ENCODE measurements at regions not wholly inside any gene's neighbourhood (a gene's known extent, or its start where the extent isn't known, plus 50 kb on each side); places are given as distances from the start of the nearest gene placed in this dataset.
A peak's percentile ranks its signal among the peaks of the same experiment; 100 is the strongest.
"Not testable (repeated sequence)": the region's sequence is repeated elsewhere in the genome, so short reads cannot be mapped to it uniquely, and the experiment has no call there.

- no CpG with 5 or more reads among the region's 6 CpGs for WGBS, 2 experiments (ENCODE audit: extremely low coverage in 2 of 2, insufficient read length in 1 of 2)
- H3K18ac ChIP-seq (ENCODE audit: low read depth, low read length); H3K4me3 ChIP-seq (ENCODE audit: insufficient read depth, low read depth, low read length); H4K8ac ChIP-seq (ENCODE audit: low read depth in 2 of 2, low read length in 2 of 2); H3K36me3 ChIP-seq (ENCODE audit: control insufficient read depth, insufficient read depth, low read length); dilution Hi-C loops (cut with HindIII; ENCODE audit: low sequenced_read_pairs, unreplicated experiment); H4K20me1 ChIP-seq (ENCODE audit: insufficient read depth, low read length); H3K9ac ChIP-seq (ENCODE audit: low read depth, low read length); H3K79me1 ChIP-seq (ENCODE audit: low read depth in 1 of 2, low read length in 2 of 2); H3K27me3 ChIP-seq (ENCODE audit: control insufficient read depth, insufficient read depth, low read length); H3K14ac ChIP-seq (replicated peaks; ENCODE audit: low read depth, low read length); H3K4ac ChIP-seq (ENCODE audit: low read depth, low read length); H2AK9ac ChIP-seq (replicated peaks; ENCODE audit: low read depth, low read length, poor library complexity); H3K9me3 ChIP-seq (ENCODE audit: control insufficient read depth, insufficient read depth, low read length); H3K9me1 ChIP-seq (ENCODE audit: insufficient read depth, low read length); CTCF ChIA-PET; H2BK5ac ChIP-seq (ENCODE audit: low read depth, low read length, poor library complexity, severe bottlenecking); H3K4me1 ChIP-seq (ENCODE audit: control insufficient read depth, insufficient read depth, low read length); H2BK120ac ChIP-seq (ENCODE audit: low read depth, low read length); H2BK15ac ChIP-seq (ENCODE audit: low read depth, low read length); H3K23ac ChIP-seq (ENCODE audit: low read depth, low read length); H2AFZ ChIP-seq (replicated peaks; ENCODE audit: low read length, poor library complexity); H2BK20ac ChIP-seq (ENCODE audit: low read depth, low read length); H3K27ac ChIP-seq (ENCODE audit: insufficient read depth, low read length); H2AK5ac ChIP-seq (ENCODE audit: low read depth, low read length); BruUV-seq (replicated peaks); H4K5ac ChIP-seq (ENCODE audit: low read depth, low read length); H4K91ac ChIP-seq (ENCODE audit: insufficient read depth, low read depth, low read length); H3K56ac ChIP-seq (ENCODE audit: extremely low read depth, insufficient read depth, low read length); H3K4me2 ChIP-seq (ENCODE audit: low read depth, low read length); intact Hi-C loops (cut with micrococcal nuclease); POLR2A ChIA-PET (ENCODE audit: unreplicated experiment): not testable (repeated sequence)
- ATAC-seq (ENCODE audit: low read depth) = peak; percentile 62; the same call in 1 of the 2 replicates
- peak; percentile 38 for DNase-seq
- peak; percentile 45 for TF ChIP-seq CTCF (conservative IDR thresholded peaks at IDR 0.05; ENCODE audit: low read depth, low read length)
- peak; percentile 55 for TF ChIP-seq RAD21 (IDR thresholded peaks at IDR 0.05; ENCODE audit: low read length)
- peak; percentile 32; the same call in 1 of the 2 replicates for TF ChIP-seq SMC3 (IDR thresholded peaks at IDR 0.05; ENCODE audit: low read depth, low read length)
- in situ Hi-C loops (cut with MboI; ENCODE audit: low sequenced_read_pairs) = loop anchor here (25.0 kb wide), 1 partner anchor 132 kb away; no protein-coding TSS in a partner anchor
Observed at GRCh38 chr12:9468998-9469397, 138.7 kb downstream of the KLRB1 start.

- H2BK20ac ChIP-seq (ENCODE audit: low read depth, low read length); H3K4me1 ChIP-seq (ENCODE audit: control insufficient read depth, insufficient read depth, low read length); H2AK5ac ChIP-seq (ENCODE audit: low read depth, low read length); H3K9me3 ChIP-seq (ENCODE audit: control insufficient read depth, insufficient read depth, low read length); H3K27ac ChIP-seq (ENCODE audit: insufficient read depth, low read length); H3K79me1 ChIP-seq (ENCODE audit: low read depth in 1 of 2, low read length in 2 of 2); H3K36me3 ChIP-seq (ENCODE audit: control insufficient read depth, insufficient read depth, low read length); H3K9ac ChIP-seq (ENCODE audit: low read depth, low read length); H4K20me1 ChIP-seq (ENCODE audit: insufficient read depth, low read length); dilution Hi-C loops (cut with HindIII; ENCODE audit: low sequenced_read_pairs, unreplicated experiment); H2BK120ac ChIP-seq (ENCODE audit: low read depth, low read length); H3K4me3 ChIP-seq (ENCODE audit: insufficient read depth, low read depth, low read length); H3K18ac ChIP-seq (ENCODE audit: low read depth, low read length); DNase-seq; H3K56ac ChIP-seq (ENCODE audit: extremely low read depth, insufficient read depth, low read length); H3K14ac ChIP-seq (replicated peaks; ENCODE audit: low read depth, low read length); H3K23ac ChIP-seq (ENCODE audit: low read depth, low read length); H4K8ac ChIP-seq (ENCODE audit: low read depth in 2 of 2, low read length in 2 of 2); H3K27me3 ChIP-seq (ENCODE audit: control insufficient read depth, insufficient read depth, low read length); H3K4ac ChIP-seq (ENCODE audit: low read depth, low read length); H2BK5ac ChIP-seq (ENCODE audit: low read depth, low read length, poor library complexity, severe bottlenecking); H2BK15ac ChIP-seq (ENCODE audit: low read depth, low read length); POLR2A ChIA-PET (ENCODE audit: unreplicated experiment); H4K5ac ChIP-seq (ENCODE audit: low read depth, low read length); H3K4me2 ChIP-seq (ENCODE audit: low read depth, low read length); H2AK9ac ChIP-seq (replicated peaks; ENCODE audit: low read depth, low read length, poor library complexity); BruUV-seq (replicated peaks); intact Hi-C loops (cut with micrococcal nuclease); H3K9me1 ChIP-seq (ENCODE audit: insufficient read depth, low read length); H2AFZ ChIP-seq (replicated peaks; ENCODE audit: low read length, poor library complexity); H4K91ac ChIP-seq (ENCODE audit: insufficient read depth, low read depth, low read length): not testable (repeated sequence)
- ATAC-seq (ENCODE audit: low read depth) = 0 out of 2 replicates have a peak, but pooled peaks have one; percentile 36
- in situ Hi-C loops (cut with MboI; ENCODE audit: low sequenced_read_pairs) = loop anchor here (25.0 kb wide), 1 partner anchor 131 kb away; no protein-coding TSS in a partner anchor
- no CpG with 5 or more reads among the region's 1 CpG for WGBS, 2 experiments (ENCODE audit: extremely low coverage in 2 of 2, insufficient read length in 1 of 2)
- CTCF ChIA-PET = interaction anchor here (0.8 kb wide), 1 partner anchor 12 kb away, joined by 3 read pairs; no protein-coding TSS in a partner anchor
Observed at GRCh38 chr12:9468144-9468543, 139.6 kb downstream of the KLRB1 start.
